ENCODE measurements at regions not wholly inside any gene's neighbourhood (a gene's known extent, or its start where the extent isn't known, plus 50 kb on each side); places are given as distances from the start of the nearest gene placed in this dataset.
"Not testable (repeated sequence)": the region's sequence is repeated elsewhere in the genome, so short reads cannot be mapped to it uniquely, and the experiment has no call there.

GRCh38 chr9:64100571-64101155 is 1184.3 kb downstream of the FOXD4L5 start:
- not testable (repeated sequence) for H2BK12ac ChIP-seq (ENCODE audit: low read length); H3K27me3 ChIP-seq (ENCODE audit: control insufficient read depth in 3 of 3, insufficient read depth in 3 of 3, low read depth in 1 of 3, low read length in 3 of 3); H3K18ac ChIP-seq (ENCODE audit: low read length); H3K14ac ChIP-seq (ENCODE audit: low read length); H3K4me3 ChIP-seq (ENCODE audit: low read length in 2 of 2); H4K8ac ChIP-seq (ENCODE audit: low read depth, low read length); H3K36me3 ChIP-seq (replicated peaks in 1 of 2; ENCODE audit: control insufficient read depth in 2 of 2, insufficient read depth in 2 of 2, low read length in 2 of 2); H3K4me2 ChIP-seq (ENCODE audit: insufficient read depth, low read length, poor library complexity, severe bottlenecking); H3K79me1 ChIP-seq (ENCODE audit: low read depth, low read length); H3K4ac ChIP-seq (ENCODE audit: low read length); H3K27ac ChIP-seq (replicated peaks; ENCODE audit: low read length); H2AK5ac ChIP-seq (ENCODE audit: low read depth, low read length); H2AFZ ChIP-seq (ENCODE audit: low read length); H4K91ac ChIP-seq (ENCODE audit: low read depth, low read length, poor library complexity); H3K9ac ChIP-seq (ENCODE audit: low read depth, low read length, poor library complexity); DNase-seq (ENCODE audit: low spot score); H2BK5ac ChIP-seq (ENCODE audit: low read length); H3K9me3 ChIP-seq (replicated peaks in 1 of 2; ENCODE audit: control insufficient read depth in 2 of 2, insufficient read depth in 1 of 2, low read depth in 1 of 2, low read length in 2 of 2); H3K4me1 ChIP-seq (ENCODE audit: control insufficient read depth in 2 of 2, insufficient read depth in 1 of 2, low read depth in 1 of 2, low read length in 2 of 2); H3K23ac ChIP-seq (ENCODE audit: low read depth, low read length, poor library complexity); H2BK120ac ChIP-seq (ENCODE audit: low read depth, low read length); H2BK15ac ChIP-seq (ENCODE audit: low read length)
- no CpG with 5 or more reads among the region's 36 CpGs for WGBS, 2 donors (ENCODE audit: extremely low coverage in 2 of 2, insufficient read length in 2 of 2, insufficient replicate concordance in 1 of 2)

DNA sequence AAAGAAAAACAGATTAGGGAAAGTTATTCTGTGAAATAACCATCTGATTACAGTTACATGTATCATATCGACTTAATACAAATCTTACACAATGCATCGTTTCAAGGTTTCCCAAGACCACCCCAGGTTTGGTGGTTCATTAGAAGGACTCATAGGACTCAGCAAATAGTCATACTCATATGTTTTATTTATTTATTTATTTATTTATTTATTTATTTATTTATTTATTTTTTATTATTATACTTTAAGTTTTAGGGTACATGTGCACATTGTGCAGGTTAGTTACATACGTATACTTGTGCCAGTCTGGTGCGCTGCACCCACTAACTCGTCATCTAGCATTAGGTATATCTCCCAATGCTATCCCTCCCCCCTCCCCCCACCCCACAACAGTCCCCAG is 1199.0 kb downstream of the FOXD4L5 start:
- not testable (repeated sequence) for H2AK5ac ChIP-seq (ENCODE audit: low read depth, low read length); H3K36me3 ChIP-seq (replicated peaks in 1 of 2; ENCODE audit: control insufficient read depth in 2 of 2, insufficient read depth in 2 of 2, low read length in 2 of 2); H4K91ac ChIP-seq (ENCODE audit: low read depth, low read length, poor library complexity); H2BK120ac ChIP-seq (ENCODE audit: low read depth, low read length); H3K27ac ChIP-seq (replicated peaks; ENCODE audit: low read length); DNase-seq (ENCODE audit: low spot score); H4K8ac ChIP-seq (ENCODE audit: low read depth, low read length); H2BK5ac ChIP-seq (ENCODE audit: low read length); H2BK15ac ChIP-seq (ENCODE audit: low read length); H3K4me2 ChIP-seq (ENCODE audit: insufficient read depth, low read length, poor library complexity, severe bottlenecking); H3K23ac ChIP-seq (ENCODE audit: low read depth, low read length, poor library complexity); H3K79me1 ChIP-seq (ENCODE audit: low read depth, low read length); H3K4me1 ChIP-seq (ENCODE audit: control insufficient read depth in 2 of 2, insufficient read depth in 1 of 2, low read depth in 1 of 2, low read length in 2 of 2); H3K9me3 ChIP-seq (replicated peaks in 1 of 2; ENCODE audit: control insufficient read depth in 2 of 2, insufficient read depth in 1 of 2, low read depth in 1 of 2, low read length in 2 of 2); H2BK12ac ChIP-seq (ENCODE audit: low read length); H3K4ac ChIP-seq (ENCODE audit: low read length); H3K4me3 ChIP-seq (ENCODE audit: low read length in 2 of 2); H3K14ac ChIP-seq (ENCODE audit: low read length); H3K9ac ChIP-seq (ENCODE audit: low read depth, low read length, poor library complexity); H3K18ac ChIP-seq (ENCODE audit: low read length); H2AFZ ChIP-seq (ENCODE audit: low read length); H3K27me3 ChIP-seq (ENCODE audit: control insufficient read depth in 3 of 3, insufficient read depth in 3 of 3, low read depth in 1 of 3, low read length in 3 of 3)
- WGBS, 2 donors (ENCODE audit: extremely low coverage in 2 of 2, insufficient read length in 2 of 2, insufficient replicate concordance in 1 of 2): no CpG with 5 or more reads among the region's 5 CpGs

DNA sequence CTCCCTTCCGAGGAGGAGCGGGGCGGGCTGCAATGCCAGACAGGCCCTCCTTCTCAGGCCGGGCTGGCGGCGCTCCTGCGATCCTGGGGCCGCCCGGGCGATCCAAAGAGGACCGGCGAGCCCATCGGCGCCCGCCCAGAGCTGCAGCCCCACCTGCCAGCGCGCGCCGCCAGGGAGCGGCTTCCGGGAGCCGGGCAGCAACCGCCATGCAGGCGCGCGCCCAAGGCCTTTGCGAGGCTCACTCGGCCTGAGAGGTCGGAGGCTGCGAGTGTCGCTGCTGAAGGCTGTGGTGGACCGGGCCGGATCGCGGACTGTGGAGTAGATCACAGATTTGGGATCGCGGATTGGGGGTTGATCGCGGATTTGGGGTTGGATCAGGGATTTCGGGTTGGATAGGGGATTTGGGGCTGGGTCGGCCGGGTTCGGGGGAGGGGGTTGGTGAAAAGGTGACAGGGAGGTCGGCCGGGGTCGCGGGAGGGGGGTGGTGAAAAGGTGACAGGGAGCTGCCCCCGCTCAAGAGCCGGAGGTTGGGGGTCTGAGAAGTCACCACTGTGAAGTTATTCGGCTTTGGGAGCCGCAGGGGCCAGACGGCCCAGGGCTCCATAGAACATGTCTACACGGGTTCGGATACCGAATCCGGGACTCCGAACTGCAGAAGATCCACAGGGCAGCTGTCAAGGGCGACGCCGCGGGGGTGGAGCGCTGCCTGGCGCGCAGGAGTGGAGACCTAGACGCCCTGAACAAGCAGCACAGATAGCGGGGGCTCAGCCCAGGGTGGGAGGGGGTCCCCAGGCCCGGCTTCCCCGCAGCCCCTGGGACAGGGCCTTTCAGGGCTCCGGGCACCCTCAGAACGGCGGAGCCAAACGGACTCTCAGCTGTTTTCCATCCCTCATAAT is 1213.4 kb downstream of the FOXD4L5 start:
- not testable (repeated sequence) for H3K4ac ChIP-seq (ENCODE audit: low read length); DNase-seq (ENCODE audit: low spot score)

DNA sequence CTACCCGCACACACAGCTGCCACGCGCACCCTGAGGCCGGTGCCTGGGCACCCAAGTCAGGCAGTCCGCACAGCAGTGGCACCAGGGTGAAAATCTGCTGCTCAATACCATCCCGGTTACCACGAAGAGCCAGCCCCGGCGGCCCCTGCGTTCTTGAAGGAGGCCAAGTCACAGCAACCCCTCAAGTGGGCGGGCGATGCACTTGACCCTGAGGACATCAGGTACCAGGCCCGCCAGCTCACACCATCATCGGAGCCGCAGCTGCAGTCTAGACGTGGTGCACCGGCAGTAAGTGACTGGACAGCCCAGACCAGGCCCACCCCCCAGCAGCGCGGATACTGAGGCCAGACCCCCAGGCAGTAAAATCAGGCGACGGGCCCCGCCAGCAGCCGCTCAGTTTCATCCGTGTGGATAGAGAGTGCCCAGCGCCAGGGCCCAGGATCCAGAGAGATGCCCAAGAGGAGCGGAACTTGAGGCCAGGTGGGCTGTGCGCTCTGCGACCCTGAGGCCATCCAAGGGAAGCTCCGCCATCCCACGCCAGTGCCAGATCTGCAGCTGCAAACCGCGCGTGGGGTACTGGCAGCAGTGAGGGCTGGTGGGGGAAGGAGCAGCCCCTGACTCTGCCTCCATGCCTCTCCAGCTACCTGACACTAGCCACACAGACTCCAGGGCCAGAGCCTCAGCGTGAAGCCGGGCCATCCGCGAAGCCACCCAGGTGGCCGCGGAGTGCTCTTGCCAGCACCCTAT is 1214.2 kb downstream of the FOXD4L5 start:
- H2BK120ac ChIP-seq (ENCODE audit: low read depth, low read length); H3K4me2 ChIP-seq (ENCODE audit: insufficient read depth, low read length, poor library complexity, severe bottlenecking); H3K9ac ChIP-seq (ENCODE audit: low read depth, low read length, poor library complexity); H3K4me1 ChIP-seq (ENCODE audit: control insufficient read depth in 2 of 2, insufficient read depth in 1 of 2, low read depth in 1 of 2, low read length in 2 of 2); H2AFZ ChIP-seq (ENCODE audit: low read length); H3K36me3 ChIP-seq (replicated peaks in 1 of 2; ENCODE audit: control insufficient read depth in 2 of 2, insufficient read depth in 2 of 2, low read length in 2 of 2); H3K27ac ChIP-seq (replicated peaks; ENCODE audit: low read length); H2BK5ac ChIP-seq (ENCODE audit: low read length); H4K8ac ChIP-seq (ENCODE audit: low read depth, low read length); H3K27me3 ChIP-seq (ENCODE audit: control insufficient read depth in 3 of 3, insufficient read depth in 3 of 3, low read depth in 1 of 3, low read length in 3 of 3); H4K91ac ChIP-seq (ENCODE audit: low read depth, low read length, poor library complexity); H3K79me1 ChIP-seq (ENCODE audit: low read depth, low read length); DNase-seq (ENCODE audit: low spot score); H3K14ac ChIP-seq (ENCODE audit: low read length); H3K9me3 ChIP-seq (replicated peaks in 1 of 2; ENCODE audit: control insufficient read depth in 2 of 2, insufficient read depth in 1 of 2, low read depth in 1 of 2, low read length in 2 of 2); H2BK15ac ChIP-seq (ENCODE audit: low read length); H3K18ac ChIP-seq (ENCODE audit: low read length); H3K4ac ChIP-seq (ENCODE audit: low read length); H2AK5ac ChIP-seq (ENCODE audit: low read depth, low read length); H3K4me3 ChIP-seq (ENCODE audit: low read length in 2 of 2); H2BK12ac ChIP-seq (ENCODE audit: low read length); H3K23ac ChIP-seq (ENCODE audit: low read depth, low read length, poor library complexity): not testable (repeated sequence)
- no CpG with 5 or more reads among the region's 39 CpGs for WGBS, 2 donors (ENCODE audit: extremely low coverage in 2 of 2, insufficient read length in 2 of 2, insufficient replicate concordance in 1 of 2)

More for the DNA sequence above, 1213.4 kb downstream of the FOXD4L5 start:
- not testable (repeated sequence) for H4K8ac ChIP-seq (ENCODE audit: low read depth, low read length); H3K4me2 ChIP-seq (ENCODE audit: insufficient read depth, low read length, poor library complexity, severe bottlenecking); H3K23ac ChIP-seq (ENCODE audit: low read depth, low read length, poor library complexity); H3K4me3 ChIP-seq (ENCODE audit: low read length in 2 of 2); H2BK15ac ChIP-seq (ENCODE audit: low read length); H3K27ac ChIP-seq (replicated peaks; ENCODE audit: low read length); H3K9me3 ChIP-seq (replicated peaks in 1 of 2; ENCODE audit: control insufficient read depth in 2 of 2, insufficient read depth in 1 of 2, low read depth in 1 of 2, low read length in 2 of 2); H3K4me1 ChIP-seq (ENCODE audit: control insufficient read depth in 2 of 2, insufficient read depth in 1 of 2, low read depth in 1 of 2, low read length in 2 of 2); H3K9ac ChIP-seq (ENCODE audit: low read depth, low read length, poor library complexity); H3K79me1 ChIP-seq (ENCODE audit: low read depth, low read length); H4K91ac ChIP-seq (ENCODE audit: low read depth, low read length, poor library complexity); H2BK5ac ChIP-seq (ENCODE audit: low read length); H3K14ac ChIP-seq (ENCODE audit: low read length); H3K36me3 ChIP-seq (replicated peaks in 1 of 2; ENCODE audit: control insufficient read depth in 2 of 2, insufficient read depth in 2 of 2, low read length in 2 of 2); H2BK12ac ChIP-seq (ENCODE audit: low read length); H2BK120ac ChIP-seq (ENCODE audit: low read depth, low read length); H2AK5ac ChIP-seq (ENCODE audit: low read depth, low read length); H3K27me3 ChIP-seq (ENCODE audit: control insufficient read depth in 3 of 3, insufficient read depth in 3 of 3, low read depth in 1 of 3, low read length in 3 of 3); H2AFZ ChIP-seq (ENCODE audit: low read length); H3K18ac ChIP-seq (ENCODE audit: low read length)
- no CpG with 5 or more reads among the region's 72 CpGs for WGBS, 2 donors (ENCODE audit: extremely low coverage in 2 of 2, insufficient read length in 2 of 2, insufficient replicate concordance in 1 of 2)

Measured in neuronal stem cell (in vitro differentiated cells).